Endothelial cell (in vitro differentiated cells): ENCODE measurements at regions not wholly inside any gene's neighbourhood (a gene's known extent, or its start where the extent isn't known, plus 50 kb on each side); places are given as distances from the start of the nearest gene placed in this dataset.

Experiments
- DNase-seq: peaks from one replicate; pipeline ENCODE4 v3.0.0; 2021; ENCODE audit warnings: low spot score
- H3K27ac Mint-ChIP-seq: one replicate; pipeline ENCODE4 v1.8.0; 2021; ENCODE audit warnings: mixed read lengths, inconsistent platforms; ENCODE audit not compliant: unreplicated experiment
- H3K27me3 Mint-ChIP-seq: one replicate; pipeline ENCODE4 v1.8.0; 2021; ENCODE audit warnings: mild to moderate bottlenecking, moderate library complexity, mixed read lengths, inconsistent platforms; ENCODE audit not compliant: unreplicated experiment
- H3K36me3 Mint-ChIP-seq: one replicate; pipeline ENCODE4 v1.8.0; 2021; ENCODE audit warnings: mild to moderate bottlenecking, low read depth, mixed read lengths, inconsistent platforms; ENCODE audit not compliant: unreplicated experiment
- H3K4me1 Mint-ChIP-seq: one replicate; pipeline ENCODE4 v1.8.0; 2021; ENCODE audit warnings: mild to moderate bottlenecking, mixed read lengths, inconsistent platforms; ENCODE audit not compliant: unreplicated experiment
- H3K4me3 Mint-ChIP-seq: one replicate; pipeline ENCODE4 v1.8.0; 2021; ENCODE audit warnings: mild to moderate bottlenecking, mixed read lengths, inconsistent platforms; ENCODE audit not compliant: unreplicated experiment
- H3K9me3 Mint-ChIP-seq: one replicate; pipeline ENCODE4 v1.8.0; 2021; ENCODE audit warnings: mixed read lengths, inconsistent platforms; ENCODE audit not compliant: unreplicated experiment
- CTCF ChIP-seq: fragments of 200-600 bp; sonication (generic); IDR thresholded peaks from one replicate; pipeline ENCODE4 v1.5.0; 2021; ENCODE audit warnings: antibody characterized with exemption; ENCODE audit not compliant: unreplicated experiment

GRCh38 chr1:194730304-194730703 lies 1543.9 kb upstream of the B3GALT2 start:
- H3K4me1 Mint-ChIP-seq, result peaks cover 9% of the 10 kb centered on the region
- H3K27ac Mint-ChIP-seq, result peak overlapping the region; percentile 48
- H3K27me3 Mint-ChIP-seq, result no peaks in the 10 kb centered on the region
- no peak for DNase-seq
- H3K4me3 Mint-ChIP-seq, result no peak overlapping the region
- H3K36me3 Mint-ChIP-seq, result no peaks in the 10 kb centered on the region
- no peaks in the 10 kb centered on the region for H3K9me3 Mint-ChIP-seq
- no peak for TF ChIP-seq CTCF

GRCh38 chr1:194723067-194723466 lies 1536.7 kb upstream of the B3GALT2 start:
- no peaks in the 10 kb centered on the region for H3K4me1 Mint-ChIP-seq
- no peak overlapping the region for H3K4me3 Mint-ChIP-seq
- no peaks in the 10 kb centered on the region for H3K36me3 Mint-ChIP-seq
- H3K27me3 Mint-ChIP-seq, result no peaks in the 10 kb centered on the region
- H3K9me3 Mint-ChIP-seq, result no peaks in the 10 kb centered on the region
- DNase-seq, result no peak
- H3K27ac Mint-ChIP-seq, result no peak overlapping the region
- TF ChIP-seq CTCF, result no peak

DNA sequence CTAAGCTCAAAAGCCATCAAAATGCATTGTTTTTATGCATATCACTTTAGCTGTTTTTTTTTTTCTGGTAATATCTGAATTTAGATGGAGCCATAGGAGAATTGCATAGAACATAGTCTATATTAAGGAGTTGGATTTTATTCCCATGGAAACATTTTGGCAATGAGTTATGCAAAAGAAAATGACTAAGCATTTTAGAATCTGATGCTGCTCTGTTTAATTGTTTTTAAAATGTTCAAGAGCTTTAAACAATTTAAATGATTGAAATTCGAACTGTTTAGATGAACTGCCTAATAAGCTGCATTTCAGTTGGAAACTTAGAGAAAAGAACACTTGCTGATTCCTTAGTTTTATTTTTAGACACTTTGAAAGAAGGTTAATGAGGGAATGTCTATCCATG lies 1531.5 kb upstream of the B3GALT2 start:
- Mint-ChIP-seq H3K36me3 (no peaks in the 10 kb centered on the region), H3K9me3 (no peaks in the 10 kb centered on the region), H3K27ac (no peak overlapping the region)

DNA sequence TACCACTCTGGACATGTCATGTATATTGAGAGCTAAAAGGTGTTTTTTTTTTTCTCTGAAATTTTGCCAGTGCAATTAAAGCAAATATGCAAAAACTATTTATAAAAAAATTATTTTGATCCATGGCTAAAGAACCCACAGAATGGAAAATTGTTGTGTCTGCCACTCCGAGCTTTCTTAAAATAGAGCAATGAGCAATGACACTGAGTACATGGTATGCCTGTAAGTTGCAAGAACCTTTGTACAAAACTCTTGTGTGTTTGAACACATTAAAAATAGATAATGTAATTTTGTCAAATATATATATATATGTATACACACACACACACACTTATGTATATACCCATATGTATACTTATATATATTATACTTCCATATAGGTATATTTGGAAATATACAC lies 1530.9 kb upstream of the B3GALT2 start:
- H3K27me3 Mint-ChIP-seq, result no peaks in the 10 kb centered on the region
- no peak for DNase-seq
- H3K4me3 Mint-ChIP-seq, result no peak overlapping the region
- H3K27ac Mint-ChIP-seq, result no peak overlapping the region
- no peaks in the 10 kb centered on the region for H3K4me1 Mint-ChIP-seq
- no peaks in the 10 kb centered on the region for H3K9me3 Mint-ChIP-seq
- no peak for TF ChIP-seq CTCF
- no peaks in the 10 kb centered on the region for H3K36me3 Mint-ChIP-seq

More for the DNA sequence above, 1531.5 kb upstream of the B3GALT2 start:
- no peak for DNase-seq
- no peak overlapping the region for H3K4me3 Mint-ChIP-seq
- TF ChIP-seq CTCF, result no peak
- H3K4me1 Mint-ChIP-seq, result no peaks in the 10 kb centered on the region
- no peaks in the 10 kb centered on the region for H3K27me3 Mint-ChIP-seq

DNA sequence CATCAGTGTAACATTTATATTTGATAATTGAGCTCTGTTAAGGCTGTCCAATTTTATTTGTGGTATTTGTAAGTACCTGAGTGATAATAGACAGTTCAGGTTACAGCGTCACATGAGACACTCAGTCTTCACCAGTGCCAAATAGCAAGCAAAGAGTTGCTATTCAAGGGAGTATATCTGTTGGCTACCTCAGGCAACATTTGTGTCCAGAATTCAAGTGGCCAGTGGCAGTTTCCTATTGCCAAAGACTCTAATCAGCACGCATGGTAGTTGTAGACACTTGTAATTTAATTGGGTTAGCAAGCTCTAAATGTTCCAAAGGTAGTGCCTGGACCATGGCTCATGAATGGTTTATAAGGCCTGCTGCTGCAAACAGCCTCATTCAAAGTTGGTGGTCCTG lies 1524.3 kb upstream of the B3GALT2 start:
- Mint-ChIP-seq H3K4me1 (no peaks in the 10 kb centered on the region), H3K27me3 (no peaks in the 10 kb centered on the region), H3K4me3 (no peak overlapping the region), H3K9me3 (no peaks in the 10 kb centered on the region), H3K36me3 (no peaks in the 10 kb centered on the region), H3K27ac (no peak overlapping the region)
- TF ChIP-seq CTCF, result no peak
- DNase-seq, result no peak
